GM19397 (cell line): ENCODE measurements at regions not wholly inside any gene's neighbourhood (a gene's known extent, or its start where the extent isn't known, plus 50 kb on each side); places are given as distances from the start of the nearest gene placed in this dataset.

Experiments
- ATAC-seq: cut with Tn5 transposase; IDR thresholded peaks from one replicate; pipeline ENCODE4 v1.9.1; 2021; ENCODE audit warnings: mild to moderate bottlenecking, moderate library complexity; ENCODE audit not compliant: unreplicated experiment

DNA sequence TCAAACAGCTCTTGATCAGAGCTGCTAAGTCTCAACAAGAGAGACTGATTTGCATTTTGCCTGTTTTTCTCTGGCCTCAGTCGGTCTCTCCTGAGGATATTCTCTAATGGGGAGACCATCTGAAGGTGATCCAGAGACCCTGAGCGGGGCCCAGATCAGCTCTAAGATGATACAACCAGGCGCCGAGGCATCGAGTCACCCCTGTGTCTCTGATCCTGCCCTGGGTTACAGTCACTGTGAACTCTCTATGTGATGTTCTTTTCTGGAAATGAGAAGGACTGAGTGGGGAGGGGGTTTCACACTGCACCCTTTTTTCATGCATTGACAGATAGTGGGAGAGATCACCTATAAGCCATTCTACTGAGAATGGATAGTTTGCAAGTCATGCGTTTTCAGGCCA is 247.6 kb upstream of the PWP1 start:
- no peak for ATAC-seq

DNA sequence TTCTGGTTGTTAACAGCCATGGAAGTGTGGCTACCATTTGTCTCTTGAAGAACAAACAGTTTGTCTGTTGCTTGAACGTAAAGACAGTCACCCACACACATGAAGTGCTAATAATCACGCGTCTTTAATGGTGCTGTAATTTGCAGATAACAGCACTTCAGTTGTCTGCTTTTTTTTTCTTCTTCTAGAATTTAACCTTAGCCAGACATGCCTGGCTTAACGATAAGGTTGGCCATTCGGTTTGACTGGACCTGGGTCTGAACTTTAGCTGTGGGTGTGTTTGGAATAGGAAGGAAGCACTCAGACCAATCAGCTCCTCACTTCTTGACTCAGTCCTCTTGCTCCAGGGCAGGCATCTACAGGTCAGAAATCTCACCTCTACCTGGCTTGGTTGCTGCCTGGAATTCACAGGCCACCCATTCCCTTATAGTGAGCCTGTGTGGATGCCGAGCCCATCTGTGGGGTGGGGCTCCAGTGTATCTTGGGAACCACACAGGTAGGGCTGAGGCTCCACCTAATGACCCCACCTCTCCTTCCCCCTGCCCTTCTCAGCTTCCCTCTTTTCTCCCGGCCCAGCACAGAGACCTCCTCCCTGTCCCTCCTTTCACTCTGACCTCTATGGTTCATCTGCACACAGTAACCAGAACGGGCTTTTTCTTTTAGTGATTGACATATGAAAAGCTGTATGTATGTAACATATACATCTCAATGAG is 246.4 kb upstream of the PWP1 start:
- no peak for ATAC-seq

DNA sequence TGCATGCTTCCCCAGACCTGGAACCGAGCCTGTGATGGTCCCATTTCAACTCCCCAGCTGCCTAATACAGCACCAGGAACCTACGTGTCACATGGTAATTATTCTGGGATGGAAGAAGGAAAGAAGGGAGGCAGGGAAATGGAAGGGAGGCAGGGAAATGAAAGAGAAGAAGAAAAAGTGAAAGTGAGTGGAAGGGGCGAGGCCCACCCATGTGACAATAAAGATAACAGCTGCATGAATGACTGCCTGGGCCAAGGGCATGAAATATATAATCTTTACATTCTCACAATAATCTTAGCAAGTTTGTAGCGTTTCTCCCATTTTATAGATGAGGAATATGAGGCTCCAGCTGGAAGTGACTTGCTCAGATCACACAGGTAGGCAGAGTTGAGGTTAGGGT is 245.0 kb upstream of the PWP1 start:
- ATAC-seq: no peak

DNA sequence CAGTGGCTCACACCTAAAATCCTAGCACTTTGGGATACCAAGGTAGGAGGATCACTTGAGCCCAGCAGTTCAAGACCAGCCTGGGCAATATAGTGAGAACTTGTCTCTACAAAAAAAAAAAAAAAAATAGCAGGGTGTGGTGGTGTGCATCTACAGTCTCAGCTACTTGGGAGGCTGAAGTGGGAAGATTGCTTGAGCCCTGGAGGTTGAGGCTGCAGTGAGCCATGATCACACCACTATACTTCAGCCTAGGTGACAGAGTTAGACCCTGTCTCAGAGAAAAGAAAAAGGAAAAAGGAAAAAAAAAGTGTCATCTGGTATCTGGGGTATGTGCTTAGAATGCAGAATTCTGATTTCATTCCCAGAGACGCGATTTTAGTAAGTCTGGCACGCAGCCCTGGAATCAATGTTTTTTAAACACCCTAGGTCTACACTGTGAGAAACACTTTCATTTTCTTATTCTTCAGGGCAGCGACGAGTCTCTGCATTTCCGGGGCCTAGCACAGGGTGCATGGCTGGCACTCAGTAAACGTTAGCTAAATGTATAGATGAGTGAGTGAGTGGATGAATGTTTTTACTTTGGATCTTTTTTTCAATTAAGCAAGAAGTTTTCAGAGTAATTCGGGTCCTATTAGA is 243.8 kb upstream of the PWP1 start:
- ATAC-seq: no peak

DNA sequence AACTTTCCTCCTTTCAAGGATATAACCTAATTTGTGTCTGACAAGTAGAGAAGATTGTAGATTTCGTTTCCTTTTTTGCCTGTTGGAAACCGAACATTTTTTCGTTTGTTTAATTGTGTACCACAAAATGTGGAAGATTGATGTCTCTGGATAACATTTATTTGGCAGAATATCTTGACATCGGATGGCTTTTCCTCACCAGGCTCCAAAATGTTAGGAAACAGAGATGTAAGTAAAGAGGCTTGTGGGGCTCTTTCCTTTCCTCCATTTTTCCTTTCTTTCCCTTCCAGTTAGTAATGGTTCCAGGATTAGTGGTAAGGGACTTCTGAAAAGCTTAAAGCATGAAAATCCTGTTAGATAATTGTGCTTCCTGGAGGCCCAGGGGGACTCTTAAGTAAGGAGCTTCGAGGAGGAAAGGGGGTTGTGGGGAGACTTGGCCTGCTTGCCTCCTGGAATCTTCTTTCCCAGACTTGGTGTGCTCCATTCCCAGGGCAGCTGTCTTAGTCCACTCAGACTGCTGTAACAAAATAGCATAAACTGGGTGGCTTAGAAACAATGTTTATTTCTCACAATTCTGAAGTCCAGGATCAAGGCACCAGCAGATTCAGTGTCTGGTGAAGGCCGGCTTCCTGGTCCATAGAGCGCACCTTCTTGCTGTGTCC is 243.1 kb upstream of the PWP1 start:
- ATAC-seq: no peak

DNA sequence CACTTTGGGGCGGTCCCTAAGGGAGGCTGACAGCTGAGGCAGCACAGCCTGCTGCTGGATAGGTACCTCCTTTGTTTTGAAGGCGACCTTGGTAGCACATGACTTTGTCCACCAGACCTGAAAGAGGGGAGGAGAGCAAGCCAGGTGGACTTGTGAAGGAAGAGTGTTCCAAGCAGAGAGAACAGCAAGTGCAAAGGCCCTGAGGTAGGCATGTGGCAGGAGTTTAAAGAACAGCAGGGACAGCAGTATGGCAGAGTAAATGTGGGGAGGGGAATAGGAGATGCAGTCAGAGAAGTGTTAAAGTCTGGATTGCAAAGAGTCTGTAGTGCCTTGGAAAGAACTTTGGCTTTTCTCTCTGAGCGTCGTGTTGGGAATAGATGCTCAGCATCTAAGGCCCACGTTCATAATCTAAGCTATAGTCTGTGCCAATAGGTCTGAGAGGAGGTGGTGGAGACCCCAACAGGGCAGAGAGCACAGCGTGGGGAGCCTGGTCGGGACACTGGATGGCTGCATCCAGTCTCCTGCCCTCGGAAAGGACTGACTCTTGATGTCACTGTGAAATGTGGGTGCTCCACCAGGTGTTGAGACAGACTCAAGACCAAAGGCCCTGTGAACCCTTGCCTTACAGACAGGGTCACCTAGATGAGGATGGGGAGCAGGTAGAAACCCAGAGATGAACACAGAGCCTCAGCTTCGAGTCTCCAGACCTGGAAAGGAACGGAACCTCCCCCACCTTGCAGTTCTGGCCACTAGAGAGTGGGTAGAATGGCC is 242.1 kb upstream of the PWP1 start:
- ATAC-seq: no peak

DNA sequence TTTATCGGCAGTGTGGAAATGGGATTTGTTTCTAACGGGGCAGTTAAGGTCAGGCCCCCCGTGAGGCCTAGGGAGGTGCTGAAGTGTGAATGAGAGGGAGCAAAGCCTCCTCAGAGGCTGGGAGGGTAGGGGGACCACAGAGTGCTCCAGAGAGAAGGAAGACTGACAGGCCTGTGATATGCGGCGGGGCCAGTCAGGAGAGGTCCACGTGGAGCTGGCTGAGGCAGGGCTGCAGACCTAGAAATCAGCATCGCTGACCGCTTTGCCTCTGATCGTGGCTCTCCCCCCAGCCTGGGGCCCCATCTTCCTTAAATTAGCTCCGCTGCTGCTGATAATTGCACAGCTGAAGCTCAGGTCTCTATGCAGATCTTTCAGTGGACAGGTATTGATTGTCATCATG is 240.8 kb upstream of the PWP1 start:
- ATAC-seq: no peak

DNA sequence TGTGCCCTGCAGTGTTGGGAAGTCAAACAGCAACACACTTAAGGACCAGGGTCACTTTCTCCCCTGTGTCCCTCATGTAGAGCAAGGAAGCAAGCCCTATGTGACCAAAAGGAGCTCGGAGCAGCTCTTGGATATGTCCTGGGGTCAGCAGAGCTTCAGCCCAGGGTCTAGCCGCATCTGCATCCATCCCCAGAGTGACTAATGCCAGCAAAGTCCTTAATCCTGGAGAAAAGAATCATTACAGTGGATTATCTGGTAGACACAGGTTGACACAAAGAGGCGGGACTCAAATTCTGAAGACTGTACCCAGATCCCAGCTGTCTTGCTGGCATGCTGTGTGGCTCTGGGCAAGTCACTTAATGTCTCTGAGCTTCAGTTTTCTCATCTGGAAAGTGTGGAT is 239.1 kb upstream of the PWP1 start:
- ATAC-seq: no peak

DNA sequence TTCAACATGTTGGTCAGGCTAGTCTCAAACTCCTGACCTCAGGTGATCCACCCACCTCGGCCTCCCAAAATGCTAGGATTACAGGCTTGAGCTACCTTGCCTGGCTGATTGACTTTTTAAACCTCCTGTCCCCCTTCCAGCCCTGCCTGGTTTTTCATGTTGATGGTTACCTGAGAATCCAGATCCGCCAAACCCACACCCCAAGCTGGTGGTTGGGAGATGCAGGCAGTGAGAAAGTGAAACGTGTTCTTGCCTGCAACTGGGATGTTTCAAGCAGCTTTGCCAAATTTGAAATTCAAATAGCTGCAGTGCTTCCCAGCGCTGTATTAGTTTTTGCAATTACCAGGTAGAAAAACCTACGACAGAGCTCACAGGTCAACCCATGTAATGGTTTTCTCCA is 238.3 kb upstream of the PWP1 start:
- no peak for ATAC-seq

DNA sequence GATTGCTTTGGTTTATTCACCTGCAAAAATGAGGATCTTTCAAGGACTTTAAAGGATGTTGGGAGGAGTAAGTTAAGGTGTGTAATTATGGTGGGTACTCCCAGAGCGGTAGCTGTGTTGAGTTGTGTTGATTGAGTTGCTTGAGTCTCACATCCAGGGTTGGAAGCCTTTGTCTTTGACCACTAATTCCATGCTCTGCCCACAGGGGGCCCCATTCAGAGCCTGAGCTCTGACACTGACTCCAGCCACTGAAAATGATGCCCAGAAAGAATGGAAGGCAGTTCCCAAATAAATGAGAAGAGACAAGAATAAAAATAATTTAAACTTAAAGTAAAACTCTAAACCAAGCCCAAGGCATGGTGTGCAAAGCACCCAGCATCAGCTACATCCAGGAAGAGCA is 237.4 kb upstream of the PWP1 start:
- no peak for ATAC-seq

DNA sequence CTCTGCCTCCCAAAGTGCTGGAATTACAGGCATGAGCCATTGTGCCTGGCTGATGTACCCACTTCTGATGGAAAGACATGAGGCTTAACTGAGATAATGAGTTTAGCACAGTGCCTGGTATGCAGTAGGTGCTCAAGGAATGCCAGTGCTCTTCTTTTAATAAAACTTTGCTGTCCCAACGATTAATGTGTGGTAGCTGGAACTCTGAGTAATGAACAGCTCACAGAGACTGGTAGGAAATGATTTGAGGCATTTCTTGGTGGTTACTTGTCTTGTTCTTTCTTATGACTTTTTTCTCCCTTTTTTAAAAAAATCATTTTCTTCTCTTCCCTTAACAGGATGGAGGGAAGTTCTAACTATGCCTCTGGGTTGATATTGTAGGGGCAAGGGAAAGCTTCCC is 235.7 kb upstream of the PWP1 start:
- no peak for ATAC-seq

DNA sequence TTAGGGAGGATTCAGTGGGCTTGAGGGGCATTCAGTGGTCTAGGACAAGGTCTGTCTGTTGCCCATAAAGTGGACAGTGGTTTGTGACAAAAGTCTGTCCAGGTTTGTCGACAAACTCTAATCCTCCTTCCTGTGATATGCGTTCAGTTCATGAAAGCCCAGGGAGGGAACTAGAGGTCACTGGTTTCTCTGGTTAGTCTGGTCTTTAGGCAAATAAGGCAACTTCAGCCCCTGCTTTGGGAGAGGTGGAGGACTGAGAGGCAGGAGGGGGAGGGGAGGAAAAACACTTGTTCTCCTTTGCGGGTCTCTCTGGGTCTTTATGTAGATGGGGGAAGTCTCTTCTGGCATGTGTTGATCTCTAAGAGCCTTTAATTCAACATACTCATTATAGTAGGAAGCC is 235.1 kb upstream of the PWP1 start:
- ATAC-seq: no peak

DNA sequence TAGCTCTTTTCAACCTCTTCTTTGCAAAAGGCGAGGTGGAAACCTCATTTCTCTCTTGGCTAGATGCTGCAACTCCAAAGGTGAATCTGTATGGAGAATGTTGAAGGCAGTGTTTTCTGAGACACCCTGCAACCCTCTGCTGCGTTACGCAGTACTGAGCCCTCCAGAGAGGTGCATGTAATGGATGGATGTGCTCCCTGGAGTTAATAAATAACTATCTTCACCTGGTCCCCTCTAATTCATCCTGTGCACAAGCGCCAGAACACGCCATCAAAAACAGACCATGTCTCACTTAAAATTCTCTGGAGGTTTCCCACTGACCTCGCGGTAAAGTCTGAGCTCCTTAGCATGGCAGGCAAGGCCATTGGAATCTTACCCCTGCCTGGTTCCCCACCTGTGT is 234.4 kb upstream of the PWP1 start:
- ATAC-seq: no peak

DNA sequence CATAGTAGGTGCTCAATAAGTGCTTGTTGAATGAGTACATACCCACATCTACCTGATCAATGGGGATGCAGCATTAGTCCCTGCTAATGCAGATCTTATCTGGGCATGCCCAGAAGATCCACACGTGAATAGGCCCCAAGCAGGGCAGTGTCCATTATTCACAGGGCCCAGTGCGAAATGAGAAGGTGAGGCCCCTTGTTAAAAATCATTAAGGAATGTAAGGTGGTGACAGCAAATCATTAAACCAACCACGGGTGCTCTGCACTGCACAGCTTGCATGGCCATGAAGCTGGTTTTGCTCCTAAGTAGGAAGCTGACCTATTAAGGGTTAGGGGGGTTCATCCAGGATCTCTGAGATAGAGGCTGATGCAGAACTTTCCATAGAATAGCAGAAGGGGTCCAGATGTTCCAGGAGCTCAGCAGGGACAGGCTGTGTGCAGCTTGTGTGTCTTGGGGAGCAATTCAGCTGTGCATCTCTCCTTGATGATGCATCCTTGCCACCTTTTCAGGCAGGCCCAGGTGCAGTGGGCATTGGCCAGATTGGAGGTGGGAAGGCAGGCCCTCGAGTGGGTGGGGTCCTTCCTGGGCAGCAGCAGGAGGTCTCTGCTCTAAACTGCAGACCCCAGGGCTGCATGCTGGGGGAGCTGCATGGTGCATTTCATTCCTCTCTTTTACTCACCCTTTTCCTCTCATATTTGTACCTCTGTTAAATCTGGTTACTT is 231.3 kb upstream of the PWP1 start:
- ATAC-seq: no peak

DNA sequence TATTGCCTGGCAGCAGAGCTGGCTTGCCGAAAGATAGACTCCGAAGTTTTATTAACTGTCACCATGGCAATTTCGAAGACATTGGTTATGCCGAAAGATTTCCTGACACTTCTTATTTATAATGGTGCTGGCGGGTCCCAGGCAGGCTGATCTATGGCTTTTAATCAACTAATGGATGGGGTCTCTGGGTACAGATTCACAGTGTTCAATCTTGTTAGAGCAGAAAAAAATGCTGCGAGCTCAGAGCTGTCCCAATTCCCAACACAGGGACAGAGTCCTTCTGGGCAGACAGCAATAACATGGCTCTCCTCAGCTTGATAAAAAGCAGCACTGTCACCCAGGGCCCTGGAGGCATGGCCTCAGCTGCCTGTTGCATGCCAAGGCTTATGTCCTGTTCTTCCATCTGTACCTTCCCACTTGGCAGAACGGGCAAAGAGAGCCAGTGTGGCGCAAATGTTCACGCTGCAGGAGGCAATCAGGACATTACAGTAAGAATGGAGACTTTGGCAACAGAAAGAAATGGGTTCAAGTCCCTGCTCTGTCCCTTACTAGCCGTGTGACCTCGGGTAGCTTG is 228.2 kb upstream of the PWP1 start:
- no peak for ATAC-seq

DNA sequence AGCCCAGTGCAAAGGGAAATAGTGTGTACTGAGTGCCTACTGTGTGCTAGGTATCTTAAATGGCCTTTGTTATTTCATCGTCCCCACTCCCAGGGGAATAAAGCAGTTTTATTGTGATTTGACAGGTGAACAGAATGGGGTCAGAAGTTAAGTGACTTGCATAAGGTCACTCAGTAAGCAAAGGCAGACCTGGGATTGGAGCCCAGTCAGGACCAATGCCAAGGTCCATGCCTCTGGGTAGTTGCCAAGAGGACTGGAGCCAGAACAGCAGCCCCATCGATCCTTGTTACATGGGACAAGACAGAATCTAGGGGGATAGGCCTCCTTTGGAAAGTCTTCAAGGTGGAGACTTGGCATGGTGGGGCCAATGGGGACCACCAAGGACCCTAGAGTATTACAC is 227.4 kb upstream of the PWP1 start:
- ATAC-seq: no peak

DNA sequence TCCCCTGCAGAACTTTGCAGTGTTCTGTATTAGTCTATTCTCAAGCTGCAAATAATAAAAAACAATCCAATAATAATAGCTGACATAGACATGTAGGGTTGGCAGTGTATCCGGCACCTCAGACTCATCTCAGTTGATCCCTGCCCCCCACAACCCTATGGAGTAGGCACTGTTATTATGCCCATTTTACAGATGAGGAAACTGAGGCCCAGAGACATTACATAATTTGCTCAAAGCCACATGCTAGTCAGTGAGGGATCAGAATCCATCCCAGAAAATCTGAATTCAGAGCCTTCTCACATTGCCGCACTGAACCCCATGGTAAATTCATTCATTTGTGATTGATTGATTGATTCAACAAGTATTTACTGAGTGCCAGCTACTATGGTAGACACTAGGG is 226.6 kb upstream of the PWP1 start:
- ATAC-seq: no peak

DNA sequence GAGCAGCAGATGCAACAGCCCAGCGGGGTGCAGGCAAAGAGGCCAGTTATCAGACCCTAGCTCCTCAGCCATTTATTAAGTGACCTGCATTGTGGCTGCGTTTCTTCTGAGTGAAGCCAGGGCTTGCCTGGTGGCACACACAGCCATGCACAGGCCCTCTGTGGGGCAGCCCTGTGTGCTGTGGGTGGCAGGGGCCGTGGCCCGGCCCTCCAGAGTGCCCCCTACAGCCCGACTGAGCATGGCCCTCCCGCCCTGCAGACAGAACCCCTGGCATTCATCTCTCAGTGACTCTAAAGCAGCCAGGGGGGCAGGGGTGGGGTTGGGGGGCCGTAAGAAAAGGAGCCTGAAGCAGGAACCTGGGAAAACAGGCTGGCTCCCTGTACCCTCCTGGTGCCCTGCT is 226.0 kb upstream of the PWP1 start:
- ATAC-seq: no peak

DNA sequence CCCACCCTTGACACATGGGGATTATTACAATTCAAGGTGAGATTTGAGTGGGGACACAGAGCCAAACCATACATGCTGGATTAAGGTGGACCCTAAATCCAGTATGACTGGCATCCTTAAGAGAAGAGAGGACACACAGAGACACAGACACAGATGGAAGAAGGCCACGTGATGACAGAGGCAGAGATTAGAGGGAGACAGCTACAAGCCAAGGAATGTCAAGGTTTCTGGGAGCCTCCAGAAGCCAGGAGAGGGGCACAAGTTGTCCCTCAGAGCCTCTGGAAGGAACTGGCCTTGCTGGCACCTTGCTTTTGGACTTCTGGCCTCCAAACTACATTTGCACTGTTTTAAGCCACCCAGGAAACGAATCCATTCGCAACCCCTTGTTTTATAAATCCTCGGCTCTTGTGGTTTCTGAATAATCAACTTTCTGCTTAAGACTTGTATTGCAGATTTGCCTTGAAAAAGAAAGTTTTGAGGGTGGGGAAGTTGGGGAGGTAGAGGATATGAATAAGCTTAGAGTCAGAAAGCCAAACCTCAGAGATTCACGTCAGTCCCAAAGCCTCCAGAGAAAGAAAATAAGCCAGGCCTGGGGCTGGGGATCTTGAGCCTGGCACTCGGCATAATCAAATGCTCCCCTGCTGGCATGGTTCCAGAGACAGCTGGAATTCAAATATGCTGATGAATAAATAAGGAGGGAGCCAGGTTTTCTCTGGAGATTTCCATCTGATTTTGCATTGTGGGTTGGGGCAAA is 224.2 kb upstream of the PWP1 start:
- no peak for ATAC-seq
